ENCODE measurements at regions not wholly inside any gene's neighbourhood (a gene's known extent, or its start where the extent isn't known, plus 50 kb on each side); places are given as distances from the start of the nearest gene placed in this dataset.

DNA sequence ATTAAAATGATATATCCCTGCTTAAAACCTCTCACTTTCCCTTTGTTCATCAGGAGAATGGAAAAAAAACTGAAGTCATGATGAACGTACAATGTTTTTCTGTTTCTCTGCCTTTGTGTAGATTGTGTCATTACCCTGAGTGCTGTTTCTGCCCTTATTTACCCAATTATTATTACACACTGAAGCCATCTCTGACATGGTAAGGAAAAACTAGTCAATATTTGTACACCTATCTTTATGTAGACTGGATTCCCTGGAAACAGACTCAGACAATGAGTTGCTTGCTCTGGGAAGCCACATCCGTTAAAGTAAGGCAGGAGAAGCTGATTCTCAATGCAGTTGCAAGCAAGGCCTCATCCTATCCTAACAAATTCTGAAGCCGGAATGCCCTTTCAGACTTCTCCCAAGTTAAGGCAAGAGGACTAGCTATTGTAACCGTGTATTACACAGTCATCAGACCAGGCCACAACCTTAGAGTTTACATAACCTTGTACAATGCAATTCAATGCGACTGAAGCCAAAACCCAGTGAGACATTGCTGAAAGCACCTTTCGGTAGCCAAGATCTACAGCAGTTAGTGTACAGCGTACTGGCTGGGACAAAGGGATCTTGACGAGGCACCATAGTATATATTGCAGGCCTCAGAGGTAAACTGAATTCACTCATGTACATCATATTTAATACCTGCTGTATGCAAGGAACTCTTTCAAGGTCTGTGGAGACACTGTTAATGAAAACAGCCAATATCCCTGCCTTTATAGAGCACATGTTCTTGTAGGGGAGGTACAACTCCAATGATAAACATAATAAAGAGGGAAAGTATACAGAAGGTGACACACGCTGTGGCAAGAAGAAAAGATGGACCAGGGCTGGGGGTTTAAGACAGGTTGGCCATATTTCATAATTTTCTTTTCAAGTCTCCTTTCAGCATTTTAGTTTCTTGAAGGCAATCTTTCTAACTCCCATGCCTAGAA is 1040.8 kb upstream of the SEMA6D start:
- intact Hi-C loops (cut with DNase I) = no loop called here
- ATAC-seq (peak; percentile 78), DNase-seq (peak; percentile 30 to 55 (median 46))
- no peaks in the 10 kb centered on the region for H3K36me3 ChIP-seq (replicated peaks in 1 of 2; ENCODE audit: insufficient read depth in 1 of 2, low read depth in 2 of 2)
- H3K27ac ChIP-seq = peak overlapping the region in 1 of 4 donors; percentile 12
- no peak overlapping the region for H3K4me3 ChIP-seq
- 42 to 47% methylated on average over 8 to 9 of the region's 9 CpGs for WGBS, 2 donors
- H3K4me1 ChIP-seq = peaks cover 8% of the 10 kb centered on the region
- no peaks in the 10 kb centered on the region for H3K9me3 ChIP-seq
- no peak for TF ChIP-seq POLR2A (IDR thresholded peaks at IDR 0.05)
- TF ChIP-seq, protein P1, sequence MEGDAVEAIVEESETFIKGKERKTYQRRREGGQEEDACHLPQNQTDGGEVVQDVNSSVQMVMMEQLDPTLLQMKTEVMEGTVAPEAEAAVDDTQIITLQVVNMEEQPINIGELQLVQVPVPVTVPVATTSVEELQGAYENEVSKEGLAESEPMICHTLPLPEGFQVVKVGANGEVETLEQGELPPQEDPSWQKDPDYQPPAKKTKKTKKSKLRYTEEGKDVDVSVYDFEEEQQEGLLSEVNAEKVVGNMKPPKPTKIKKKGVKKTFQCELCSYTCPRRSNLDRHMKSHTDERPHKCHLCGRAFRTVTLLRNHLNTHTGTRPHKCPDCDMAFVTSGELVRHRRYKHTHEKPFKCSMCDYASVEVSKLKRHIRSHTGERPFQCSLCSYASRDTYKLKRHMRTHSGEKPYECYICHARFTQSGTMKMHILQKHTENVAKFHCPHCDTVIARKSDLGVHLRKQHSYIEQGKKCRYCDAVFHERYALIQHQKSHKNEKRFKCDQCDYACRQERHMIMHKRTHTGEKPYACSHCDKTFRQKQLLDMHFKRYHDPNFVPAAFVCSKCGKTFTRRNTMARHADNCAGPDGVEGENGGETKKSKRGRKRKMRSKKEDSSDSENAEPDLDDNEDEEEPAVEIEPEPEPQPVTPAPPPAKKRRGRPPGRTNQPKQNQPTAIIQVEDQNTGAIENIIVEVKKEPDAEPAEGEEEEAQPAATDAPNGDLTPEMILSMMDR (IDR thresholded peaks at IDR 0.05) = peak in 1 of 7 experiments; percentile 6
- H3K27me3 ChIP-seq = no peaks in the 10 kb centered on the region

DNA sequence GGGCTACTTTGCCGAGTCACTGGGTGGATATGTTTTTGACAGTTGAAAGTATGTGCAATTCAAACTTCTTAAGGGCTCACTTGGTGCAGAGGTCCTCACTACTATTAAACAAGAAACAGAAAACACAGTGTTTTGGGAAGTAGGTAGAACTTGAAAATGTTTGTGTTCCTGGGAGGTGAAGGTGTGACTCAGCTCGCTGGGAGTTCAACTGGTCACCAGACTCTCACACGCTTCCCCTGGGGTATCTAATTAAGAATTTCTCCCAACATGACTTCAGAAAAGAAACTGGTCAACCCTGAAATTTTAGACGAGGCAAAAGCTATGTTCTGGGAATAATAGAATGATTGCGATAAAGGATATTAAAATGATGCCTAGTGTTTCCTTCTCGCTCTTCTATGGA is 1039.8 kb upstream of the SEMA6D start:
- ATAC-seq = no peak
- no peaks in the 10 kb centered on the region for H3K9me3 ChIP-seq
- DNase-seq = no peak
- H3K4me1 ChIP-seq = peaks cover 8% of the 10 kb centered on the region
- no peaks in the 10 kb centered on the region for H3K36me3 ChIP-seq (replicated peaks in 1 of 2; ENCODE audit: insufficient read depth in 1 of 2, low read depth in 2 of 2)
- TF ChIP-seq POLR2A (IDR thresholded peaks at IDR 0.05) = no peak
- TF ChIP-seq, protein P1 (IDR thresholded peaks at IDR 0.05) = no peak
- 88 to 91% methylated on average over 6 of the region's 6 CpGs for WGBS, 2 donors
- H3K27ac ChIP-seq = no peak overlapping the region
- intact Hi-C loops (cut with DNase I) = no loop called here
- no peak overlapping the region for H3K4me3 ChIP-seq
- no peaks in the 10 kb centered on the region for H3K27me3 ChIP-seq

DNA sequence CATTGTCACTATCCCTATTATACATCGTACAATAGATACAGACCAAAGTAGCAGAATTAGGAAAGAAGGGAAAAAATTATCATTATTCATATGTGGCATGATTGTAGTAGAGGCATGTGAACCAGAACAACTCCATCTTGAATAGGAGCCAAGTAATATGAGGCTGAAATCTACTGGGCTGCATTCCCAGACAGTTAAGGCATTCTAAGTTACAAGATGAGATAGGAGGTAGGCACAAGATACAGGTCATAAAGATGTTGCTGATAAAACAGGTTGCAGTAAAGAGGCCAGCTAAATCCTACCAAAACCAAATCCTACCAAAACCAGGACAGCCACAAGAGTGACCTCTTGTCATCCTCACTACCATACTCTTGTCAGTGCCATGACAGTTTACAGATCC is 1035.4 kb upstream of the SEMA6D start:
- DNase-seq (no peak), ATAC-seq (no peak)
- Histone ChIP-seq H3K9me3 (no peaks in the 10 kb centered on the region), H3K36me3 (replicated peaks in 1 of 2; ENCODE audit: insufficient read depth in 1 of 2, low read depth in 2 of 2) (no peaks in the 10 kb centered on the region), H3K27me3 (no peaks in the 10 kb centered on the region), H3K4me1 (peaks cover under 1% of the 10 kb centered on the region), H3K27ac (no peak overlapping the region), H3K4me3 (no peak overlapping the region)
- WGBS, 2 donors = 53 to 70% methylated on average over 1 of the region's 1 CpG
- no peak for TF ChIP-seq POLR2A (IDR thresholded peaks at IDR 0.05)
- TF ChIP-seq, protein P1 (IDR thresholded peaks at IDR 0.05) = no peak
- intact Hi-C loops (cut with DNase I) = no loop called here

DNA sequence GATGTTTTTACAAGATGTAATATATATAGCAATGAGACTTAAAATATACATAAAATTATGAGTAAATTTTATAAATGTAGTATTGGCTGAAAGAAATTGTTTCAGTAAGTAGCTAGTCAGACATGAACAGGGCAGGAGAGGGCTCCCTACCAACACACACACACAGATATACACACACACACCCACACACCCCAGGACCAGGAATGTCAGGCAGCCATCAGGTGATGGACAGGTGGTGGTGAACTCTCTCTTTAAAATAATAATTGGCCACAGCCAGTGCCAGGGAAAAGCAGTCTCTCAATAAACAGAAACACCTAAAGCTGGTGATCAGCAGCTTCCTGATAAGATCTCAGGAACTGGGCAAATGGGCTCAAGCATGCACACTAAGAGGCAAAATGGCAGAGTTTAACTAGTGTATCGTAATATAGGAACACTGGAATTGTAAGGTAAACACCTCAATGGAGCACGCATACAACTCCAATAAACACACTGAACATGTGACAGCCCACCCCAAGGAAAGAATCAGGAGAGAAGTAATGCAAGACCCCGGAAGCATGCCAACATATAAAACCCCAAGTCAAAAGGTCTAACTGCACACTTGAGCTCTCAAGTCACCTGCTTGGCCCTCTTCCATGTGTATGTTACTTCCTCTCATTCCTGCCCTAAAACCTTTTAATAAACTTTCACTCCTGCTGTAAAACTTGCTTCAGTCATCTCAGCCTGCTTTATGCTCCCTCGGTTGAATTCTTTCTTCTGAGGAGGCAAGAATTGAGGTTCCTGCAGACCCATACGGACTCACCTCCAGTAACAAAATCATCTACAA is 1034.1 kb upstream of the SEMA6D start:
- H3K27ac ChIP-seq = no peak overlapping the region
- intact Hi-C loops (cut with DNase I) = no loop called here
- 85 to 91% methylated on average over 5 of the region's 5 CpGs for WGBS, 2 donors

More for the DNA sequence above, 1034.1 kb upstream of the SEMA6D start:
- no peak for TF ChIP-seq POLR2A (IDR thresholded peaks at IDR 0.05)
- TF ChIP-seq, protein P1 (IDR thresholded peaks at IDR 0.05) = no peak
- Histone ChIP-seq H3K27me3 (no peaks in the 10 kb centered on the region), H3K9me3 (no peaks in the 10 kb centered on the region), H3K36me3 (replicated peaks in 1 of 2; ENCODE audit: insufficient read depth in 1 of 2, low read depth in 2 of 2) (no peaks in the 10 kb centered on the region), H3K4me3 (no peak overlapping the region), H3K4me1 (no peaks in the 10 kb centered on the region)
- no peak for ATAC-seq
- DNase-seq = no peak

Measured in body of pancreas (tissue), 4 donors.